ENCODE measurements at regions not wholly inside any gene's neighbourhood (a gene's known extent, or its start where the extent isn't known, plus 50 kb on each side); places are given as distances from the start of the nearest gene placed in this dataset.

- no peak for DNase-seq (ENCODE audit: low read depth in 2 of 2)
These were observed 198.9 kb downstream of the NXNL2 start for GRCh38 chr9:88733651-88734421.

- DNase-seq (ENCODE audit: low read depth in 2 of 2): no peak
These were observed 199.5 kb downstream of the NXNL2 start for GRCh38 chr9:88734527-88734926.

- DNase-seq (ENCODE audit: low read depth in 2 of 2): no peak
These were observed 201.2 kb downstream of the NXNL2 start for GRCh38 chr9:88736136-88736637.

GRCh38 chr9:88737031-88737430 is 202.1 kb downstream of the NXNL2 start:
- DNase-seq (ENCODE audit: low read depth in 2 of 2): no peak

- DNase-seq (ENCODE audit: low read depth in 2 of 2): no peak
These were observed 202.9 kb downstream of the NXNL2 start for GRCh38 chr9:88737876-88738275.

GRCh38 chr9:88738709-88739108 is 203.7 kb downstream of the NXNL2 start:
- DNase-seq (ENCODE audit: low read depth in 2 of 2): no peak

- no peak for DNase-seq (ENCODE audit: low read depth in 2 of 2)
These were observed 204.4 kb downstream of the NXNL2 start for GRCh38 chr9:88739373-88739772.

GRCh38 chr9:88740844-88741243 is 205.9 kb downstream of the NXNL2 start:
- no peak for DNase-seq (ENCODE audit: low read depth in 2 of 2)

- DNase-seq (ENCODE audit: low read depth in 2 of 2): peak in 1 of 2 donors; percentile 12
These were observed 206.4 kb downstream of the NXNL2 start for GRCh38 chr9:88741335-88741734.

GRCh38 chr9:88742483-88742882 is 207.5 kb downstream of the NXNL2 start:
- DNase-seq (ENCODE audit: low read depth in 2 of 2): no peak

- DNase-seq (ENCODE audit: low read depth in 2 of 2): no peak
These were observed 207.9 kb downstream of the NXNL2 start for GRCh38 chr9:88742905-88743304.

GRCh38 chr9:88745276-88746001 is 210.5 kb downstream of the NXNL2 start:
- no peak for DNase-seq (ENCODE audit: low read depth in 2 of 2)

- DNase-seq (ENCODE audit: low read depth in 2 of 2): no peak
These were observed 211.2 kb downstream of the NXNL2 start for GRCh38 chr9:88746029-88746742.

- no peak for DNase-seq (ENCODE audit: low read depth in 2 of 2)
These were observed 211.9 kb downstream of the NXNL2 start for GRCh38 chr9:88746743-88747398.

- DNase-seq (ENCODE audit: low read depth in 2 of 2): no peak
These were observed 212.8 kb downstream of the NXNL2 start for GRCh38 chr9:88747768-88748167.

- no peak for DNase-seq (ENCODE audit: low read depth in 2 of 2)
These were observed 213.7 kb downstream of the NXNL2 start for GRCh38 chr9:88748566-88749261.

GRCh38 chr9:88749420-88749819 is 214.4 kb downstream of the NXNL2 start:
- DNase-seq (ENCODE audit: low read depth in 2 of 2): no peak

- no peak for DNase-seq (ENCODE audit: low read depth in 2 of 2)
These were observed 215.9 kb downstream of the NXNL2 start for GRCh38 chr9:88750832-88751360.

- no peak for DNase-seq (ENCODE audit: low read depth in 2 of 2)
These were observed 216.8 kb downstream of the NXNL2 start for GRCh38 chr9:88751781-88752180.

GRCh38 chr9:88753691-88754367 is 218.9 kb downstream of the NXNL2 start:
- DNase-seq (ENCODE audit: low read depth in 2 of 2): no peak

All from stimulated activated CD4-positive, alpha-beta T cell treated with anti-CD3 and anti-CD28 coated beads, Interleukin-15, amount 100 ng/mL, for 48 hours (primary cell).